A549 (cell line): ENCODE measurements at regions not wholly inside any gene's neighbourhood (a gene's known extent, or its start where the extent isn't known, plus 50 kb on each side); places are given as distances from the start of the nearest gene placed in this dataset.

Experiments
- ATAC-seq, 2 experiments: fragments of 200-7000 bp in 1 of 2; fragments of >200 bp in 1 of 2; cut with Nextera tagmentation in 1 of 2; cut with Tn5 transposase in 1 of 2; 3 replicates each; pipeline versions ENCODE4 v1.8.0 to v1.9.1; 2018 to 2020; ENCODE audit warnings: mild to moderate bottlenecking in 1 of 2, moderate library complexity in 1 of 2
- CTCF ChIA-PET: fragments of 300-600 bp; sonication (Branson Sonifier 250); formaldehyde crosslinking; extraction: SDS; loops from one replicate; lab custom pipeline; 2021; ENCODE audit warnings: antibody characterized with exemption, inconsistent platforms; lab: Yijun Ruan, JAX
- POLR2A ChIA-PET: fragments of 350-600 bp; formaldehyde crosslinking; extraction: SDS; loops from one replicate; lab custom pipeline; 2021; ENCODE audit warnings: antibody characterized with exemption, inconsistent platforms; lab: Yijun Ruan, JAX
- DNase-seq, 2 experiments: peaks; one replicate each; pipeline versions ENCODE4 v3.0.0 to v3.0.0-alpha.2; 2011 to 2016; ENCODE audit warnings: low read depth in 1 of 2, low spot score in 1 of 2
- FAIRE-seq: peaks from 2 replicates; lab custom pipeline; 2011; peaks lifted over from hg19 to GRCh38; lab: Jason Lieb, UNC
- H3K27ac ChIP-seq, 2 experiments: fragments of >200 bp; sonication (Bioruptor Twin); formaldehyde crosslinking; 3 replicates each; pipeline ENCODE4 v1.5.1; 2016 to 2017
- H3K4me1 ChIP-seq: fragments of >200 bp; sonication (Bioruptor Twin); formaldehyde crosslinking; 3 replicates; pipeline ENCODE4 v1.6.1; 2016
- H3K4me2 ChIP-seq: fragments of >200 bp; sonication (Bioruptor Twin); formaldehyde crosslinking; 3 replicates; pipeline ENCODE4 v1.6.1; 2016
- H3K4me3 ChIP-seq: fragments of >200 bp; sonication (Bioruptor Twin); formaldehyde crosslinking; 3 replicates; pipeline ENCODE4 v1.5.1; 2016
- H3K9me3 ChIP-seq: fragments of >200 bp; sonication (Bioruptor Twin); formaldehyde crosslinking; 3 replicates; pipeline ENCODE4 v1.6.1; 2016
- BHLHE40 ChIP-seq: IDR thresholded peaks from 2 replicates; pipeline ENCODE4 v1.6.1; 2012; ENCODE audit warnings: low read depth, low read length, inconsistent platforms
- CBX2 ChIP-seq: fragments of 200-600 bp; sonication (generic); IDR thresholded peaks from 2 replicates; pipeline ENCODE4 v1.6.1; 2016; ENCODE audit warnings: low read depth, mild to moderate bottlenecking, borderline replicate concordance
- CEBPB ChIP-seq, 2 experiments: fragments of >200 bp in 1 of 2; sonication (Bioruptor Twin) in 1 of 2; formaldehyde crosslinking in 1 of 2; IDR thresholded peaks; 2 replicates each; pipeline ENCODE4 v1.6.1; 2012 to 2016
- CHD4 ChIP-seq: fragments of 200-600 bp; sonication (generic); IDR thresholded peaks from 2 replicates; pipeline ENCODE4 v1.6.1; 2016; ENCODE audit warnings: antibody characterized with exemption, mild to moderate bottlenecking, borderline replicate concordance
- EHF ChIP-seq: fragments of 250-450 bp; sonication (Bioruptor Pico); IDR thresholded peaks from 2 replicates; pipeline ENCODE4 v1.5.0; 2020; ENCODE audit warnings: mild to moderate bottlenecking
- ESRRA ChIP-seq: fragments of 150-350 bp; IDR thresholded peaks from 2 replicates; pipeline ENCODE4 v1.6.1; 2014; ENCODE audit warnings: mild to moderate bottlenecking, low read length, borderline replicate concordance
- FOSL2 ChIP-seq, 2 experiments: fragments of 450-650 bp in 1 of 2; fragments of >200 bp in 1 of 2; sonication (Bioruptor Twin) in 1 of 2; formaldehyde crosslinking; IDR thresholded peaks; 2 replicates each; pipeline versions ENCODE4 v1.5.0 to v1.6.1; 2016 to 2020; ENCODE audit warnings: mild to moderate bottlenecking in 1 of 2, moderate library complexity in 1 of 2
- FOXS1 ChIP-seq: fragments of 250-450 bp; sonication (Bioruptor Pico); IDR thresholded peaks from 2 replicates; pipeline ENCODE4 v1.5.0; 2020; ENCODE audit warnings: mild to moderate bottlenecking, moderate library complexity
- GATA3 ChIP-seq: IDR thresholded peaks from 2 replicates; pipeline ENCODE4 v1.6.1; 2012; ENCODE audit warnings: borderline replicate concordance
- HDAC2 ChIP-seq: fragments of 200-600 bp; sonication (generic); IDR thresholded peaks from 2 replicates; pipeline ENCODE4 v1.6.1; 2016
- HEYL ChIP-seq: fragments of 250-450 bp; sonication (Bioruptor Pico); IDR thresholded peaks from 2 replicates; pipeline ENCODE4 v1.8.0; 2021; ENCODE audit warnings: mild to moderate bottlenecking, moderate library complexity
- HOXA7 ChIP-seq: fragments of 250-450 bp; sonication (Bioruptor Pico); IDR thresholded peaks from 2 replicates; pipeline ENCODE4 v1.5.0; 2020; ENCODE audit warnings: mild to moderate bottlenecking, moderate library complexity
- JUNB ChIP-seq: fragments of >200 bp; sonication (Bioruptor Twin); formaldehyde crosslinking; IDR thresholded peaks from 2 replicates; pipeline ENCODE4 v1.6.1; 2016
- KDM5A ChIP-seq: fragments of 200-600 bp; sonication (generic); IDR thresholded peaks from 2 replicates; pipeline ENCODE4 v1.6.1; 2016; ENCODE audit warnings: antibody characterized with exemption, mild to moderate bottlenecking
- MAFK ChIP-seq: fragments of 450-650 bp; IDR thresholded peaks from 2 replicates; pipeline ENCODE4 v1.6.1; 2014; ENCODE audit not compliant: partially characterized antibody
- NFE2L2 ChIP-seq: fragments of 150-350 bp; conservative IDR thresholded peaks from 2 replicates; pipeline ENCODE4 v1.6.1; 2014; ENCODE audit warnings: low read length
- NPAS2 ChIP-seq: fragments of 250-450 bp; sonication (Bioruptor Pico); IDR thresholded peaks from 2 replicates; pipeline ENCODE4 v1.8.0; 2022; ENCODE audit warnings: mild to moderate bottlenecking, moderate library complexity, borderline replicate concordance
- PHF8 ChIP-seq: fragments of 200-600 bp; sonication (generic); IDR thresholded peaks from 2 replicates; pipeline ENCODE4 v1.6.1; 2016; ENCODE audit warnings: low read depth, mild to moderate bottlenecking, antibody characterized with exemption, moderate library complexity, borderline replicate concordance
- POLR2AphosphoS2 ChIP-seq: conservative IDR thresholded peaks from 2 replicates; pipeline ENCODE4 v1.6.1; 2012; ENCODE audit warnings: low read length, improper control_type of control experiment, inconsistent platforms
- RCOR1 ChIP-seq: fragments of 150-350 bp; IDR thresholded peaks from 2 replicates; pipeline ENCODE4 v1.6.1; 2014; ENCODE audit warnings: antibody characterized with exemption, low read length, low read depth
- RFX5 ChIP-seq: fragments of 450-650 bp; IDR thresholded peaks from 2 replicates; pipeline ENCODE4 v1.7.1; 2014; ENCODE audit warnings: antibody characterized with exemption, mild to moderate bottlenecking, moderate library complexity
- SMC3 ChIP-seq: fragments of >200 bp; sonication (Bioruptor Twin); formaldehyde crosslinking; IDR thresholded peaks from 3 replicates; pipeline ENCODE4 v1.6.1; 2018; ENCODE audit warnings: inconsistent platforms
- TFCP2L1 ChIP-seq: fragments of 250-450 bp; sonication (Bioruptor Pico); IDR thresholded peaks from 2 replicates; pipeline ENCODE4 v1.5.0; 2021; ENCODE audit warnings: mild to moderate bottlenecking
- TP53 ChIP-seq: fragments of 250-450 bp; sonication (Bioruptor Pico); IDR thresholded peaks from 2 replicates; pipeline ENCODE4 v1.5.0; 2021; ENCODE audit warnings: mild to moderate bottlenecking, moderate library complexity
- ZC3H11A ChIP-seq: fragments of 450-650 bp; IDR thresholded peaks from 2 replicates; pipeline ENCODE4 v1.6.1; 2014; ENCODE audit warnings: antibody characterized with exemption, mild to moderate bottlenecking
- WGBS: methylation state at CpG from one replicate; pipeline ENCODE4 v1.1.6; 2017; ENCODE audit errors: missing lambda C conversion rate; 5-methylcytosine and 5-hydroxymethylcytosine counted together
- TF ChIP-seq, protein P1 (sequence below): fragments of >200 bp; sonication (Bioruptor Twin); formaldehyde crosslinking; IDR thresholded peaks from 3 replicates; pipeline ENCODE4 v1.6.1; 2016
- TF ChIP-seq, protein P2 (sequence below): fragments of 200-600 bp; sonication (generic); IDR thresholded peaks from 2 replicates; pipeline ENCODE4 v1.6.1; 2016; ENCODE audit warnings: antibody characterized with exemption, mild to moderate bottlenecking, moderate library complexity
- TF ChIP-seq, protein P3 (sequence below): fragments of 450-650 bp; IDR thresholded peaks from 2 replicates; pipeline ENCODE4 v1.6.1; 2014; ENCODE audit warnings: antibody characterized with exemption
- TF ChIP-seq, protein P4 (sequence below): fragments of 250-450 bp; sonication (Bioruptor Pico); IDR thresholded peaks from 2 replicates; pipeline ENCODE4 v1.5.0; 2020; ENCODE audit warnings: low read depth, mild to moderate bottlenecking, moderate library complexity
- TF ChIP-seq, protein P5 (sequence below): fragments of 250-450 bp; sonication (Bioruptor Pico); IDR thresholded peaks from 2 replicates; pipeline ENCODE4 v1.5.0; 2021; ENCODE audit warnings: mild to moderate bottlenecking, moderate library complexity, borderline replicate concordance

DNA sequence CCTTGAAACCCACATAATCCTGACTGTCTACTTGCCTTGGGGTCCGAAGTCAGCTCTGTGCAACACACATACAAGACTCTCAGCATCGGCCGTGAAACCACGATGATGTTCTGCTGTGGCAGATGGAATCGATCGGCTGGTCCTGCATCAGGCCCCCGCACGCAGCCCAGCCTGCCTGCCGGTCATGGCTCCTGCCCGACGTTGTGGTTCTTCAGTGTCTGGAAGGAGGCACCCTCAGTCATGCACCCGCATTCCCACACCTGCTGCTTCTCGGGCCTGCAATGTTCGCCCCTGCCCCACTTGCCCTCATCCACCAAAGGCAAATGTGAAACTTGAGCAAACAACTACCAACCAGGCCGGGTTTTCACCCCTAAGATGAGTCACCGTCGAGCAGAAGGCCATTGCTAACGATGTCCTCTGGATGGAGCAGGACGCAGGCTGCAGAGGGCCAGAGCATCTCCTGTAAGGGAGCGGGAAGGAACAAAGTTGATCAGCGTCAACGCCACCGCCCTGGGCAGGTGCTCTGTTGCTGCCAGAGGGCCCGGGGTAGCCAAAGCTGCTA, 128.9 kb upstream of the PDE10A start:
- ATAC-seq: no peak
- Histone ChIP-seq H3K4me3 (no peak overlapping the region), H3K9me3 (no peaks in the 10 kb centered on the region), H3K27ac (no peak overlapping the region), H3K4me1 (no peaks in the 10 kb centered on the region), H3K4me2 (no peak overlapping the region)
- 90% methylated on average over 22 of the region's 24 CpGs for WGBS
- CTCF ChIA-PET: no interaction called here
- no peak for DNase-seq
- FAIRE-seq: no peak
- POLR2A ChIA-PET: no interaction called here
- TF ChIP-seq, protein P1, sequence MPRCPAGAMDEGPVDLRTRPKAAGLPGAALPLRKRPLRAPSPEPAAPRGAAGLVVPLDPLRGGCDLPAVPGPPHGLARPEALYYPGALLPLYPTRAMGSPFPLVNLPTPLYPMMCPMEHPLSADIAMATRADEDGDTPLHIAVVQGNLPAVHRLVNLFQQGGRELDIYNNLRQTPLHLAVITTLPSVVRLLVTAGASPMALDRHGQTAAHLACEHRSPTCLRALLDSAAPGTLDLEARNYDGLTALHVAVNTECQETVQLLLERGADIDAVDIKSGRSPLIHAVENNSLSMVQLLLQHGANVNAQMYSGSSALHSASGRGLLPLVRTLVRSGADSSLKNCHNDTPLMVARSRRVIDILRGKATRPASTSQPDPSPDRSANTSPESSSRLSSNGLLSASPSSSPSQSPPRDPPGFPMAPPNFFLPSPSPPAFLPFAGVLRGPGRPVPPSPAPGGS: no peak
- TF ChIP-seq CBX2 (no peak), GATA3 (no peak), TFCP2L1 (no peak), RFX5 (no peak), ESRRA (no peak), TP53 (CRISPR knock-in tag) (no peak), MAFK (no peak), HEYL (CRISPR knock-in tag) (no peak), JUNB (no peak), NFE2L2 (no peak), BHLHE40 (no peak), KDM5A (no peak)
- TF ChIP-seq, all 56 proteins: peak for 0

DNA sequence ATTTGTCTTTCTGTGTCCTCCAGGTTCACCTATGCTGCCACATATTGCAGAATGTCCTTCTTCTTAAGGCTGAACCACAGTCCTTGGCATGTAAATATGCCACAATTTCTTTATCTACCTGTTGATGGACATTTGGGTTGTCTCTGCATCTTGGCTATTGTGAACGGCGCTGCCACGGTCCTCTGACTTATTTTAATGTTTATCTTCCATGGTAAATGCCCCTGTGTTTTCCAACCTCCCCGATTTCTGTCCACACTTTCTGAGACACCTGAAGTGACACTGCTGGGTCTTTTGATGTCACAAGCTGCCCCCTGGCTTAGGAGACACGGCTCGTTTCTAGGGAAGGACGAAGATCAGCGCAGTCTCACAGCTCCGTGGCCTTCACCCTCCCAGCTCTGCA, 128.3 kb upstream of the PDE10A start:
- FAIRE-seq: no peak
- no peak for DNase-seq
- H3K4me1 ChIP-seq: no peaks in the 10 kb centered on the region
- ChIA-PET CTCF (no interaction called here), POLR2A (no interaction called here)
- H3K27ac ChIP-seq: no peak overlapping the region
- 93% methylated on average over 9 of the region's 9 CpGs for WGBS
- H3K9me3 ChIP-seq: no peaks in the 10 kb centered on the region
- no peak overlapping the region for H3K4me3 ChIP-seq
- no peak overlapping the region for H3K4me2 ChIP-seq
- ATAC-seq: no peak
- TF ChIP-seq HOXA7 (CRISPR knock-in tag): no peak
- TF ChIP-seq CHD4: no peak
- no peak for TF ChIP-seq SMC3
- TF ChIP-seq HDAC2: no peak
- no peak for TF ChIP-seq POLR2AphosphoS2
- no peak for TF ChIP-seq RCOR1
- no peak for TF ChIP-seq PHF8
- TF ChIP-seq NPAS2: no peak
- no peak for TF ChIP-seq CEBPB (IDR thresholded peaks at IDR 0.05)
- no peak for TF ChIP-seq FOSL2 (IDR thresholded peaks at IDR 0.05)
- no peak for TF ChIP-seq FOSL2 (CRISPR knock-in tag; IDR thresholded peaks at IDR 0.05)
- no peak for TF ChIP-seq NFE2L2
- TF ChIP-seq, protein P2, sequence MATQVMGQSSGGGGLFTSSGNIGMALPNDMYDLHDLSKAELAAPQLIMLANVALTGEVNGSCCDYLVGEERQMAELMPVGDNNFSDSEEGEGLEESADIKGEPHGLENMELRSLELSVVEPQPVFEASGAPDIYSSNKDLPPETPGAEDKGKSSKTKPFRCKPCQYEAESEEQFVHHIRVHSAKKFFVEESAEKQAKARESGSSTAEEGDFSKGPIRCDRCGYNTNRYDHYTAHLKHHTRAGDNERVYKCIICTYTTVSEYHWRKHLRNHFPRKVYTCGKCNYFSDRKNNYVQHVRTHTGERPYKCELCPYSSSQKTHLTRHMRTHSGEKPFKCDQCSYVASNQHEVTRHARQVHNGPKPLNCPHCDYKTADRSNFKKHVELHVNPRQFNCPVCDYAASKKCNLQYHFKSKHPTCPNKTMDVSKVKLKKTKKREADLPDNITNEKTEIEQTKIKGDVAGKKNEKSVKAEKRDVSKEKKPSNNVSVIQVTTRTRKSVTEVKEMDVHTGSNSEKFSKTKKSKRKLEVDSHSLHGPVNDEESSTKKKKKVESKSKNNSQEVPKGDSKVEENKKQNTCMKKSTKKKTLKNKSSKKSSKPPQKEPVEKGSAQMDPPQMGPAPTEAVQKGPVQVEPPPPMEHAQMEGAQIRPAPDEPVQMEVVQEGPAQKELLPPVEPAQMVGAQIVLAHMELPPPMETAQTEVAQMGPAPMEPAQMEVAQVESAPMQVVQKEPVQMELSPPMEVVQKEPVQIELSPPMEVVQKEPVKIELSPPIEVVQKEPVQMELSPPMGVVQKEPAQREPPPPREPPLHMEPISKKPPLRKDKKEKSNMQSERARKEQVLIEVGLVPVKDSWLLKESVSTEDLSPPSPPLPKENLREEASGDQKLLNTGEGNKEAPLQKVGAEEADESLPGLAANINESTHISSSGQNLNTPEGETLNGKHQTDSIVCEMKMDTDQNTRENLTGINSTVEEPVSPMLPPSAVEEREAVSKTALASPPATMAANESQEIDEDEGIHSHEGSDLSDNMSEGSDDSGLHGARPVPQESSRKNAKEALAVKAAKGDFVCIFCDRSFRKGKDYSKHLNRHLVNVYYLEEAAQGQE: no peak
- no peak for TF ChIP-seq ZC3H11A
- no peak for TF ChIP-seq KDM5A
- TF ChIP-seq, protein P3, sequence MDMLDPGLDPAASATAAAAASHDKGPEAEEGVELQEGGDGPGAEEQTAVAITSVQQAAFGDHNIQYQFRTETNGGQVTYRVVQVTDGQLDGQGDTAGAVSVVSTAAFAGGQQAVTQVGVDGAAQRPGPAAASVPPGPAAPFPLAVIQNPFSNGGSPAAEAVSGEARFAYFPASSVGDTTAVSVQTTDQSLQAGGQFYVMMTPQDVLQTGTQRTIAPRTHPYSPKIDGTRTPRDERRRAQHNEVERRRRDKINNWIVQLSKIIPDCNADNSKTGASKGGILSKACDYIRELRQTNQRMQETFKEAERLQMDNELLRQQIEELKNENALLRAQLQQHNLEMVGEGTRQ: no peak
- TF ChIP-seq, protein P4, sequence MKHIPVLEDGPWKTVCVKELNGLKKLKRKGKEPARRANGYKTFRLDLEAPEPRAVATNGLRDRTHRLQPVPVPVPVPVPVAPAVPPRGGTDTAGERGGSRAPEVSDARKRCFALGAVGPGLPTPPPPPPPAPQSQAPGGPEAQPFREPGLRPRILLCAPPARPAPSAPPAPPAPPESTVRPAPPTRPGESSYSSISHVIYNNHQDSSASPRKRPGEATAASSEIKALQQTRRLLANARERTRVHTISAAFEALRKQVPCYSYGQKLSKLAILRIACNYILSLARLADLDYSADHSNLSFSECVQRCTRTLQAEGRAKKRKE (CRISPR knock-in tag): no peak
- TF ChIP-seq HEYL (CRISPR knock-in tag): no peak
- TF ChIP-seq, protein P5, sequence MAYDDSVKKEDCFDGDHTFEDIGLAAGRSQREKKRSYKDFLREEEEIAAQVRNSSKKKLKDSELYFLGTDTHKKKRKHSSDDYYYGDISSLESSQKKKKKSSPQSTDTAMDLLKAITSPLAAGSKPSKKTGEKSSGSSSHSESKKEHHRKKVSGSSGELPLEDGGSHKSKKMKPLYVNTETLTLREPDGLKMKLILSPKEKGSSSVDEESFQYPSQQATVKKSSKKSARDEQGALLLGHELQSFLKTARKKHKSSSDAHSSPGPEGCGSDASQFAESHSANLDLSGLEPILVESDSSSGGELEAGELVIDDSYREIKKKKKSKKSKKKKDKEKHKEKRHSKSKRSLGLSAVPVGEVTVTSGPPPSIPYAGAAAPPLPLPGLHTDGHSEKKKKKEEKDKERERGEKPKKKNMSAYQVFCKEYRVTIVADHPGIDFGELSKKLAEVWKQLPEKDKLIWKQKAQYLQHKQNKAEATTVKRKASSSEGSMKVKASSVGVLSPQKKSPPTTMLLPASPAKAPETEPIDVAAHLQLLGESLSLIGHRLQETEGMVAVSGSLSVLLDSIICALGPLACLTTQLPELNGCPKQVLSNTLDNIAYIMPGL (CRISPR knock-in tag): no peak
- no peak for TF ChIP-seq FOXS1 (CRISPR knock-in tag)
- TF ChIP-seq EHF: no peak
